Coronary artery (tissue), 2 donors: ENCODE measurements at regions not wholly inside any gene's neighbourhood (a gene's known extent, or its start where the extent isn't known, plus 50 kb on each side); places are given as distances from the start of the nearest gene placed in this dataset.
"Not testable (repeated sequence)": the region's sequence is repeated elsewhere in the genome, so short reads cannot be mapped to it uniquely, and the experiment has no call there.

Source experiments
- DNase-seq: peaks from one replicate; pipeline ENCODE4 v3.0.0-alpha.2; 2017; ENCODE audit warnings: low spot score
- H3K27ac ChIP-seq, 2 donors: fragments of 200-600 bp; sonication (generic); one replicate each; pipeline ENCODE4 v1.5.1; 2016 to 2019
- H3K4me3 ChIP-seq: fragments of 200-600 bp; sonication (generic); 2 replicates; pipeline ENCODE4 v1.5.1; 2016; ENCODE audit warnings: mild to moderate bottlenecking, moderate library complexity
- TF ChIP-seq, protein P1 (sequence below): fragments of 200-600 bp; sonication (generic); IDR thresholded peaks from one replicate; pipeline ENCODE4 v1.5.1; 2019; ENCODE audit warnings: antibody characterized with exemption

DNA sequence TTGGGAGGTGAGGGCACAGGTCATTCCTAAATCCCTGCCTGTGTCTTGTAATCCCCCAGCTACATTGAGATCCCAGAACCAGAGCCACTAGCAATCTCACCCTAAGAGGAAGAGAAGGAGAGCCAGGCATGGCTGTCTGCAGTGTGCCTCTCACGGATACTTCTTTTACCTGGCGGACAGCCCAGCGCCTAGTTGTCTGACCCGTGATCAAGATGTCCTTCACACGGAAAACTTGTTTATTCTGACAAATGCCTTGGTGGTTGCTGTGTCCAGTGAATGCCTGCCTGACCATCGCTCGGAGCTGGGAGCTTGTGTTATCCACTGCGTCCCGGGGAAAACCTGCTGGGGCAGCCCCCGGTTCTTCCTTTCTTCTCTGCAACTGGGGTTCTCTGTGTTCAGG lies 140.5 kb upstream of the WSCD1 start:
- Histone ChIP-seq H3K4me3 (no peak overlapping the region), H3K27ac (no peak overlapping the region)
- no peak for DNase-seq
- TF ChIP-seq, protein P1, sequence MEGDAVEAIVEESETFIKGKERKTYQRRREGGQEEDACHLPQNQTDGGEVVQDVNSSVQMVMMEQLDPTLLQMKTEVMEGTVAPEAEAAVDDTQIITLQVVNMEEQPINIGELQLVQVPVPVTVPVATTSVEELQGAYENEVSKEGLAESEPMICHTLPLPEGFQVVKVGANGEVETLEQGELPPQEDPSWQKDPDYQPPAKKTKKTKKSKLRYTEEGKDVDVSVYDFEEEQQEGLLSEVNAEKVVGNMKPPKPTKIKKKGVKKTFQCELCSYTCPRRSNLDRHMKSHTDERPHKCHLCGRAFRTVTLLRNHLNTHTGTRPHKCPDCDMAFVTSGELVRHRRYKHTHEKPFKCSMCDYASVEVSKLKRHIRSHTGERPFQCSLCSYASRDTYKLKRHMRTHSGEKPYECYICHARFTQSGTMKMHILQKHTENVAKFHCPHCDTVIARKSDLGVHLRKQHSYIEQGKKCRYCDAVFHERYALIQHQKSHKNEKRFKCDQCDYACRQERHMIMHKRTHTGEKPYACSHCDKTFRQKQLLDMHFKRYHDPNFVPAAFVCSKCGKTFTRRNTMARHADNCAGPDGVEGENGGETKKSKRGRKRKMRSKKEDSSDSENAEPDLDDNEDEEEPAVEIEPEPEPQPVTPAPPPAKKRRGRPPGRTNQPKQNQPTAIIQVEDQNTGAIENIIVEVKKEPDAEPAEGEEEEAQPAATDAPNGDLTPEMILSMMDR: no peak

DNA sequence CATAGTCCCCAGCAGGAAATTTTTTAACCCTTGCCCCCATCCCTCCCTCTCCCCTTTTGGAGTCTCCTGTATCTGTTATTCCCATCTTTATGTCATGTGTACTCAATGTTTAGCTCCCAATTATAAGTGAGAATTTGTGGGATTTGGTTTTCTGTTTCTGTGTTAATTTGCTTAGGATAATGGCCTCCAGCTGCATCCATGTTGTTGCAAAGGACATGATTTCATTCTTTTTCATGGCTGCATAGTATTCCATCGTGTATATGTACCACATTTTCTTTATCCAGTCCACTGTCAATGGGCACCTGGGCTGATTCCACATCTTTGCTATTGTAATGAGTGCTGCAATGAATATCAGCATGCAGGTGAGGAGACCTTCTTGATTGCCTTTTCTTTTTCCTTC lies 139.6 kb upstream of the WSCD1 start:
- H3K4me3 ChIP-seq, H3K27ac ChIP-seq, DNase-seq: not testable (repeated sequence)

- Histone ChIP-seq H3K4me3 (no peak overlapping the region), H3K27ac (no peak overlapping the region)
- DNase-seq: no peak
- TF ChIP-seq, protein P1: no peak
Observed at GRCh38 chr17:5931616-5932015, 138.6 kb upstream of the WSCD1 start.

- DNase-seq: no peak
- no peak overlapping the region for H3K4me3 ChIP-seq
- TF ChIP-seq, protein P1: no peak
- no peak overlapping the region for H3K27ac ChIP-seq
Observed at GRCh38 chr17:5933430-5933829, 136.7 kb upstream of the WSCD1 start.

GRCh38 chr17:5941258-5941657 lies 128.9 kb upstream of the WSCD1 start:
- Histone ChIP-seq H3K27ac (no peak overlapping the region), H3K4me3 (no peak overlapping the region)
- TF ChIP-seq, protein P1: no peak
- DNase-seq: no peak

GRCh38 chr17:5942687-5943086 lies 127.5 kb upstream of the WSCD1 start:
- TF ChIP-seq, protein P1: no peak
- no peak for DNase-seq
- Histone ChIP-seq H3K27ac (no peak overlapping the region), H3K4me3 (no peak overlapping the region)

DNA sequence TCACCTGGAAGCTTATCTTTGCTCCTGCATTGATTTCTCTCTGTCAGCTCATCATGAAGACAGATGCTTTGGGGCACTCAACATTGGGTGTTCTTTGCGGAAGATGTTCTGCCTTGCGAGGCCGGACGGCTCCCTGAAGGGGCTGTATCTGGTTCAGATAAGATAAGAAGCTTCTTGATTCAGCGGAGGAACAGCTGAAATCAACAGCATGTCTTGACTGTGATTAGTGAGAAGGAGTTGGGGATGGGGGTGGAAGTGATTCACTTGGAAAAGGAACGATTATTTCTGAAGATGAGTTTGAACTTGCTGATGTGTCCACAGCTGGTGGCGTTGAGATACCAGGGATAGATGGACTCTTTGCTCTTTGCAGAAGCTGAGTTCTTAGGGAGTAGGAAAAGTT lies 126.9 kb upstream of the WSCD1 start:
- TF ChIP-seq, protein P1: no peak
- Histone ChIP-seq H3K27ac (no peak overlapping the region), H3K4me3 (no peak overlapping the region)
- DNase-seq: no peak

- no peak overlapping the region for H3K4me3 ChIP-seq
- TF ChIP-seq, protein P1: no peak
- no peak for DNase-seq
- H3K27ac ChIP-seq: no peak overlapping the region
Observed at GRCh38 chr17:5943982-5944381, 126.2 kb upstream of the WSCD1 start.
